H1 (cell line): ENCODE measurements at regions not wholly inside any gene's neighbourhood (a gene's known extent, or its start where the extent isn't known, plus 50 kb on each side); places are given as distances from the start of the nearest gene placed in this dataset.

Experiments used
- CTCF ChIA-PET: fragments of 300-600 bp; sonication (Branson Sonifier 250); formaldehyde crosslinking; loops from one replicate; lab custom pipeline; 2021; ENCODE audit not compliant: partially characterized antibody; lab: Charles Lee
- POLR2A ChIA-PET: fragments of 300-600 bp; sonication (Branson Sonifier 250); formaldehyde crosslinking; loops from one replicate; lab custom pipeline; 2021; ENCODE audit warnings: inconsistent platforms; ENCODE audit not compliant: partially characterized antibody; lab: Charles Lee
- DNase-seq, 2 experiments: peaks; one replicate each; pipeline versions ENCODE4 v3.0.0 to v3.0.0-alpha.2; 2010 to 2022; ENCODE audit warnings: low spot score in 2 of 2, low read depth in 1 of 2, mixed read lengths in 1 of 2
- FAIRE-seq: peaks from 2 replicates; lab custom pipeline; 2011; peaks lifted over from hg19 to GRCh38; lab: Jason Lieb, UNC
- H2AFZ ChIP-seq: 2 replicates; pipeline ENCODE4 v1.8.1; 2012; ENCODE audit warnings: low read length, inconsistent platforms
- H2AK5ac ChIP-seq: 2 replicates; pipeline ENCODE4 v1.6.1; 2013; ENCODE audit warnings: low read depth, low read length
- H2BK120ac ChIP-seq: replicated peaks from 2 replicates; pipeline ENCODE3; 2013; ENCODE audit warnings: low read depth, low read length, inconsistent platforms
- H2BK12ac ChIP-seq: 2 replicates; pipeline ENCODE4 v1.6.1; 2013; ENCODE audit warnings: low read depth, low read length
- H2BK15ac ChIP-seq: 2 replicates; pipeline ENCODE4 v1.6.1; 2013; ENCODE audit warnings: low read length
- H2BK20ac ChIP-seq: 2 replicates; pipeline ENCODE4 v1.6.1; 2013; ENCODE audit warnings: low read length
- H2BK5ac ChIP-seq: 2 replicates; pipeline ENCODE4 v1.6.1; 2013; ENCODE audit warnings: low read depth, low read length
- H3K14ac ChIP-seq: 2 replicates; pipeline ENCODE4 v1.6.1; 2013; ENCODE audit warnings: inconsistent platforms; ENCODE audit not compliant: insufficient read length
- H3K18ac ChIP-seq: 2 replicates; pipeline ENCODE4 v1.6.1; 2013; ENCODE audit warnings: low read length; ENCODE audit errors: extremely low read depth
- H3K23ac ChIP-seq: 2 replicates; pipeline ENCODE4 v1.6.1; 2013; ENCODE audit warnings: inconsistent platforms; ENCODE audit not compliant: insufficient read length
- H3K23me2 ChIP-seq: 2 replicates; pipeline ENCODE4 v1.6.1; 2013; ENCODE audit warnings: low read depth, low read length
- H3K27ac ChIP-seq: 2 replicates; pipeline ENCODE4 v1.6.1; 2011; ENCODE audit warnings: low read depth, low read length, inconsistent platforms
- H3K27me3 ChIP-seq, 4 experiments: replicated peaks in 1 of 4; 1 replicate in 1 of 4; 2 replicates in 3 of 4; pipeline versions ENCODE4 v1.6.1 to v1.8.1; 2011 to 2013; ENCODE audit warnings: low read length in 3 of 4, mild to moderate bottlenecking in 3 of 4, inconsistent platforms in 2 of 4, mixed read lengths in 2 of 4, moderate library complexity in 1 of 4; ENCODE audit not compliant: control insufficient read depth in 3 of 4, insufficient read depth in 3 of 4; ENCODE audit errors: extremely low read depth in 1 of 4
- H3K36me3 ChIP-seq, 4 experiments: 2 replicates each; pipeline versions ENCODE4 v1.6.1 to v1.8.1; 2011 to 2013; ENCODE audit warnings: mild to moderate bottlenecking in 4 of 4, low read length in 3 of 4, moderate library complexity in 2 of 4, control low read depth in 1 of 4, inconsistent platforms in 1 of 4; ENCODE audit not compliant: insufficient read depth in 4 of 4, control insufficient read depth in 2 of 4
- H3K4ac ChIP-seq: replicated peaks from 2 replicates; pipeline ENCODE3; 2013; ENCODE audit warnings: low read length, low read depth, mixed read lengths, inconsistent platforms; ENCODE audit not compliant: insufficient read length
- H3K4me1 ChIP-seq, 4 experiments: replicated peaks in 1 of 4; 1 replicate in 1 of 4; 2 replicates in 3 of 4; pipeline versions ENCODE4 v1.6.1 to v1.8.1; 2011 to 2013; ENCODE audit warnings: low read length in 3 of 4, inconsistent platforms in 2 of 4, mixed read lengths in 1 of 4; ENCODE audit not compliant: insufficient read depth in 4 of 4, control insufficient read depth in 3 of 4
- H3K4me2 ChIP-seq, 2 experiments: 2 replicates each; pipeline versions ENCODE4 v1.6.1 to v1.8.1; 2011 to 2013; ENCODE audit warnings: low read depth in 2 of 2, low read length in 2 of 2, control low read depth in 1 of 2, inconsistent platforms in 1 of 2, mild to moderate bottlenecking in 1 of 2; ENCODE audit not compliant: insufficient read depth in 1 of 2
- H3K4me3 ChIP-seq, 4 experiments: fragments of 200-600, 300-600 bp in 1 of 4; sonication (generic), shearing (Covaris generic), sonication (Bioruptor Twin) in 1 of 4; 2 replicates each; pipeline versions ENCODE4 v1.5.1 to v1.8.1; 2011 to 2016; ENCODE audit warnings: low read length in 4 of 4, low read depth in 3 of 4, control low read depth in 2 of 4, inconsistent platforms in 2 of 4, mild to moderate bottlenecking in 2 of 4, mixed read lengths in 1 of 4, moderate library complexity in 1 of 4; ENCODE audit not compliant: insufficient read depth in 2 of 4; ENCODE audit errors: extremely low read depth in 1 of 4
- H3K56ac ChIP-seq: replicated peaks from 2 replicates; pipeline ENCODE3; 2013; ENCODE audit warnings: low read depth, mild to moderate bottlenecking, mixed read lengths, low read length, inconsistent platforms; ENCODE audit not compliant: insufficient read length
- H3K79me1 ChIP-seq: 2 replicates; pipeline ENCODE4 v1.6.1; 2013; ENCODE audit warnings: low read depth, low read length, control low read depth
- H3K79me2 ChIP-seq, 2 experiments: 2 replicates each; pipeline versions ENCODE4 v1.6.1 to v1.8.1; 2012 to 2013; ENCODE audit warnings: low read length in 2 of 2, mild to moderate bottlenecking in 2 of 2, inconsistent platforms in 1 of 2; ENCODE audit not compliant: insufficient read depth in 2 of 2, control insufficient read depth in 1 of 2
- H3K9ac ChIP-seq, 4 experiments: replicated peaks in 1 of 4; 1 replicate in 1 of 4; 2 replicates in 3 of 4; pipeline versions ENCODE4 v1.6.1 to v1.8.1; 2011 to 2013; ENCODE audit warnings: low read depth in 3 of 4, low read length in 3 of 4, control low read depth in 2 of 4, mild to moderate bottlenecking in 2 of 4, moderate library complexity in 2 of 4, inconsistent platforms in 1 of 4; ENCODE audit errors: extremely low read depth in 1 of 4
- H3K9me3 ChIP-seq, 2 experiments: 2 replicates each; pipeline versions ENCODE4 v1.6.1 to v1.8.1; 2012 to 2013; ENCODE audit warnings: mild to moderate bottlenecking in 2 of 2, moderate library complexity in 2 of 2, control low read depth in 1 of 2, inconsistent platforms in 1 of 2, low read depth in 1 of 2, low read length in 1 of 2, mixed read lengths in 1 of 2; ENCODE audit not compliant: insufficient read depth in 2 of 2
- H4K20me1 ChIP-seq, 2 experiments: replicated peaks in 1 of 2; 2 replicates each; pipeline versions ENCODE3 to v1.8.1; 2011 to 2013; ENCODE audit warnings: inconsistent platforms in 2 of 2, low read length in 2 of 2, mild to moderate bottlenecking in 1 of 2; ENCODE audit not compliant: insufficient read depth in 2 of 2, control insufficient read depth in 1 of 2
- H4K5ac ChIP-seq: 2 replicates; pipeline ENCODE4 v1.6.1; 2013; ENCODE audit warnings: low read length, low read depth, mixed read lengths, inconsistent platforms; ENCODE audit not compliant: insufficient read length
- H4K8ac ChIP-seq: 2 replicates; pipeline ENCODE4 v1.8.0; 2013; ENCODE audit warnings: mild to moderate bottlenecking, moderate library complexity, low read length, inconsistent platforms; ENCODE audit not compliant: insufficient read depth; ENCODE audit errors: extremely low read depth
- H4K91ac ChIP-seq: replicated peaks from 2 replicates; pipeline ENCODE3; 2013; ENCODE audit warnings: low read length, mixed read lengths, inconsistent platforms; ENCODE audit not compliant: insufficient read length
- JUND ChIP-seq: IDR thresholded peaks from 2 replicates; pipeline ENCODE4 v1.6.1; 2011; ENCODE audit warnings: mild to moderate bottlenecking, improper control_type of control experiment, low read length
- POLR2AphosphoS5 ChIP-seq: IDR thresholded peaks from 2 replicates; pipeline ENCODE4 v1.6.1; 2011; ENCODE audit warnings: low read depth, low read length
- SIRT6 ChIP-seq: IDR thresholded peaks from one replicate; pipeline ENCODE4 v1.7.1; 2012; ENCODE audit warnings: low read length, inconsistent platforms
- WGBS, 2 experiments: shearing (Covaris generic) in 1 of 2; methylation state at CpG; one replicate each; pipeline versions ENCODE4 v1.1.6 to v1.1.7; 2013 to 2015; ENCODE audit warnings: low lambda C conversion rate in 2 of 2, mixed read lengths in 2 of 2, inconsistent platforms in 1 of 2, low coverage in 1 of 2, missing lambda C conversion rate in 1 of 2; ENCODE audit not compliant: insufficient replicate concordance in 2 of 2, insufficient coverage in 1 of 2, insufficient read length in 1 of 2; ENCODE audit errors: extremely low coverage in 1 of 2, missing lambda C conversion rate in 1 of 2; 5-methylcytosine and 5-hydroxymethylcytosine counted together
- TF ChIP-seq, protein P1 (sequence below): IDR thresholded peaks from 2 replicates; pipeline ENCODE4 v1.6.1; 2011; ENCODE audit warnings: low read depth, mild to moderate bottlenecking, low read length; ENCODE audit not compliant: insufficient read depth

DNA sequence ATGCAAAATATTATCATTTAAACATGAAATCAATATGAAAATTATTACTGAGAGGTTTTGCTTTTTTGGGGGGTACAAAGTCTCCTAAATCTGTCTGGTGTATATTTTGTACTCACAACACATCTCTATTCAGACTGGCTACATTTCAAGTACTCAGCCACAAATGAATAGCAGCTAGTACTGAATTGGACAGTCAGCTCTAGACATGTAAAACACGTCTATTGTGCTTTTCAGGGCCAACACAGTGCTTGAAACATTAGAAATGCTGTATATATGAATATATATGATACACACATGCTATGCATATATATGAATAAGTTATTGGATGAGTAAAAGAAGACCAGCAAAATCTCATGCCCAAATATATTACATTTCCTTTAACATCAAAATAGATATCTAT, 103.8 kb upstream of the CFAP20DC start:
- H3K27ac ChIP-seq, result no peak overlapping the region
- H4K5ac ChIP-seq, result no peak overlapping the region
- H4K91ac ChIP-seq, result no peak overlapping the region
- TF ChIP-seq, protein P1, sequence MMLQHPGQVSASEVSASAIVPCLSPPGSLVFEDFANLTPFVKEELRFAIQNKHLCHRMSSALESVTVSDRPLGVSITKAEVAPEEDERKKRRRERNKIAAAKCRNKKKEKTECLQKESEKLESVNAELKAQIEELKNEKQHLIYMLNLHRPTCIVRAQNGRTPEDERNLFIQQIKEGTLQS, result no peak
- TF ChIP-seq POLR2AphosphoS5, result no peak
- no peak for TF ChIP-seq SIRT6
- TF ChIP-seq JUND, result no peak

More for the DNA sequence above, 103.8 kb upstream of the CFAP20DC start:
- H3K27me3 ChIP-seq, result 0 out of 7 replicates have a peak, but pooled peaks cover 0 to 2% (median 0%) of the 10 kb centered on the region in 4 experiments
- no peak overlapping the region for H3K23ac ChIP-seq
- no peak overlapping the region for H2BK15ac ChIP-seq
- H4K20me1 ChIP-seq, result no peaks in the 10 kb centered on the region
- H3K4ac ChIP-seq, result no peak overlapping the region
- FAIRE-seq (no peak), DNase-seq (no peak)
- H3K9me3 ChIP-seq, result no peaks in the 10 kb centered on the region
- H2AFZ ChIP-seq, result no peak overlapping the region
- no peak overlapping the region for H2AK5ac ChIP-seq
- no peak overlapping the region for H3K4me2 ChIP-seq
- H3K79me2 ChIP-seq, result no peaks in the 10 kb centered on the region
- H3K56ac ChIP-seq, result no peak overlapping the region
- ChIA-PET CTCF (interaction anchor here (0.6 kb wide), 1 partner anchor 329 kb away, joined by 3 read pairs; no protein-coding TSS in a partner anchor), POLR2A (no interaction called here)
- no peak overlapping the region for H2BK20ac ChIP-seq
- no peaks in the 10 kb centered on the region for H3K36me3 ChIP-seq
- H3K14ac ChIP-seq, result no peak overlapping the region
- H4K8ac ChIP-seq, result no peak overlapping the region
- no peaks in the 10 kb centered on the region for H3K79me1 ChIP-seq
- no peak overlapping the region for H3K18ac ChIP-seq
- 93% methylated on average over 1 of the region's 1 CpG; no CpG with 5 or more reads in 1 of the 2 experiments for WGBS, 2 experiments
- H2BK120ac ChIP-seq, result no peak overlapping the region
- H3K9ac ChIP-seq, result no peak overlapping the region
- no peak overlapping the region for H2BK5ac ChIP-seq
- peaks cover 0 to 6% (median 3%) of the 10 kb centered on the region in 4 experiments; a peak in 5 of 7 replicates for H3K4me1 ChIP-seq
- no peak overlapping the region for H2BK12ac ChIP-seq
- H3K23me2 ChIP-seq, result no peaks in the 10 kb centered on the region; the same call in 1 of the 2 replicates
- no peak overlapping the region for H3K4me3 ChIP-seq
